Keratinocyte (primary cell): ENCODE measurements at regions not wholly inside any gene's neighbourhood (a gene's known extent, or its start where the extent isn't known, plus 50 kb on each side); places are given as distances from the start of the nearest gene placed in this dataset.
"Not testable (repeated sequence)": the region's sequence is repeated elsewhere in the genome, so short reads cannot be mapped to it uniquely, and the experiment has no call there.

Experiments
- CTCF ChIP-seq, 3 experiments: IDR thresholded peaks in 1 of 3; conservative IDR thresholded peaks in 1 of 3; optimal IDR thresholded peaks in 1 of 3; 2 replicates in 2 of 3; 3 replicates in 1 of 3; pipeline versions ENCODE3 to v1.5.1; 2011; ENCODE audit warnings: low read length in 3 of 3, mild to moderate bottlenecking in 3 of 3, moderate library complexity in 2 of 3, control low read depth in 1 of 3, inconsistent platforms in 1 of 3; ENCODE audit not compliant: insufficient read depth in 2 of 3; ENCODE audit errors: extremely low read depth in 1 of 3
- EZH2 ChIP-seq: IDR thresholded peaks from one replicate; pipeline ENCODE4 v1.6.1; 2012; ENCODE audit warnings: inconsistent platforms, mild to moderate bottlenecking, low read length, moderate library complexity

GRCh38 chr4:126412310-126412709 lies 1097.6 kb downstream of the FAT4 start:
- not testable (repeated sequence) for TF ChIP-seq CTCF (optimal IDR thresholded peaks at IDR 0.05 in 1 of 3, IDR thresholded peaks at IDR 0.05 in 1 of 3, conservative IDR thresholded peaks at IDR 0.05 in 1 of 3; ENCODE audit: extremely low read depth in 1 of 3, insufficient read depth in 2 of 3, low read length in 3 of 3); EZH2
